ENCODE measurements at regions not wholly inside any gene's neighbourhood (a gene's known extent, or its start where the extent isn't known, plus 50 kb on each side); places are given as distances from the start of the nearest gene placed in this dataset.
"Not testable (repeated sequence)": the region's sequence is repeated elsewhere in the genome, so short reads cannot be mapped to it uniquely, and the experiment has no call there.

GRCh38 chr14:53408175-53408879, 255.2 kb upstream of the DDHD1 start:
- H3K4me3 ChIP-seq (ENCODE audit: low read depth, low read length) = no peak overlapping the region
- H3K36me3 ChIP-seq (ENCODE audit: insufficient read depth) = no peaks in the 10 kb centered on the region
- WGBS = 98% methylated on average over 2 of the region's 2 CpGs
- no peak overlapping the region for H3K27ac ChIP-seq (ENCODE audit: low read depth)
- no peaks in the 10 kb centered on the region for H3K4me1 ChIP-seq (ENCODE audit: insufficient read depth)
- no peak for DNase-seq (ENCODE audit: extremely low spot score)

GRCh38 chr14:53406519-53406918, 253.4 kb upstream of the DDHD1 start:
- Histone ChIP-seq H3K36me3 (ENCODE audit: insufficient read depth) (no peaks in the 10 kb centered on the region), H3K27ac (ENCODE audit: low read depth) (no peak overlapping the region), H3K4me3 (ENCODE audit: low read depth, low read length) (no peak overlapping the region), H3K4me1 (ENCODE audit: insufficient read depth) (no peaks in the 10 kb centered on the region)
- 89% methylated on average over 1 of the region's 1 CpG for WGBS
- DNase-seq (ENCODE audit: extremely low spot score) = no peak

DNA sequence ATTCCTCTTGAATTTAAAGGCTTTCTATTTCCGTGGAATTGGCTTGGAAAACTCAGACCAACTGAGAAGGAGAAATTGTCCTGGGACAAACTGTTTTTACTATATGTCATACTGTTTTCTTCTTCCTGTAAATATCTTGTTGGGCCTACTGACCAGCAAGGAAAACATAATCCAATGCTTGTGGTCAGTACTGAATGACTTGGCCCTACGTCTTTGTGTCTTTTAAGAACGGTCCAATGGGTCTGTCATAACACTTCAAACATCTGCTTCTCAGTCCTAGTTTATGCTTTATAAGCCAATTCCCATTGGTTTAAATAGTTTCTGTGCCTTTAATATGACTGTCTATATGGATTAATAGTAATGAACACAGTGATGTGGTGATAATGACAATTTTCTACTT, 248.5 kb upstream of the DDHD1 start:
- WGBS = 63% methylated on average over 3 of the region's 3 CpGs
- no peak for DNase-seq (ENCODE audit: extremely low spot score)
- Histone ChIP-seq H3K36me3 (ENCODE audit: insufficient read depth) (no peaks in the 10 kb centered on the region), H3K4me1 (ENCODE audit: insufficient read depth) (no peaks in the 10 kb centered on the region), H3K27ac (ENCODE audit: low read depth) (no peak overlapping the region), H3K4me3 (ENCODE audit: low read depth, low read length) (no peak overlapping the region)

DNA sequence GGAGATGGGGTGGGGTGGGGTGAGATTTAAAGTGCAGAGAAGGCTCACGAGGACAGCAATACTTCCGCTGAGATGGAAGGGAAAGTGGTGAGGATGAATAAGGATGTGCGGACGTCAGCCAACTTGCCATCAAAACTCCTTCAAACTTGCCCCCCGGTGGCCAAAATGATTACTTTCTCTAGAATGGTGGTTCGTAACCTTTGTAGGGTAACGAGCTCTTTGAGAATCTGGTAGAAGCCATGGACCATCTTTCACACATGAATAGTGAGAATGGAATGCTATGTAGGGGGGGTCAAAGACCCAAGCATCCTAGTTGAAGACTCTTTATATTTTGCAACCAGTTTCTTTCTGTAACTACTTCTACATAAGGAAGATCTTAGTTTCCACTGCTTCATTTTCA, 245.9 kb upstream of the DDHD1 start:
- no peaks in the 10 kb centered on the region for H3K36me3 ChIP-seq (ENCODE audit: insufficient read depth)
- no peak for DNase-seq (ENCODE audit: extremely low spot score)
- H3K4me1 ChIP-seq (ENCODE audit: insufficient read depth) = no peaks in the 10 kb centered on the region
- no peak overlapping the region for H3K4me3 ChIP-seq (ENCODE audit: low read depth, low read length)
- H3K27ac ChIP-seq (ENCODE audit: low read depth) = no peak overlapping the region
- WGBS = 68% methylated on average over 7 of the region's 7 CpGs

DNA sequence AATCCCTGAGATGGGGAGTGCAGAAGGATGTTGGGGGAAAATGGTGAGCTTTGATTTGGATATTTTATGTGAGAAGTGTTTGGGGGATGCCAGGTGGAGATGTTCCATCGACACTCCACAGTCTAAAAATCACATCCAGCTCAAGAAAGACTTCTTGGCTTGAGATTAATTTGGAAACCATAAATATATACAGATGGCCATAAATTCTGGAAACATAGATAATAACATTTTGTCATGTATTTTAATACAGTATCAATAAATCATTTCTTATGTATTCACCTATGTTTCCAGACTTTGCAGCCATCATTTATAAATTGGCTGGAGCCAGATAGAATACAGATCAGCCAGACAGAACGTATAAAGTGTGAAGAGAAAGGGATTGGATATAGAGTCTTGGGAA, 245.5 kb upstream of the DDHD1 start:
- no peak overlapping the region for H3K27ac ChIP-seq (ENCODE audit: low read depth)
- H3K36me3 ChIP-seq (ENCODE audit: insufficient read depth) = no peaks in the 10 kb centered on the region
- H3K4me1 ChIP-seq (ENCODE audit: insufficient read depth) = no peaks in the 10 kb centered on the region
- 79% methylated on average over 2 of the region's 2 CpGs for WGBS
- no peak overlapping the region for H3K4me3 ChIP-seq (ENCODE audit: low read depth, low read length)
- no peak for DNase-seq (ENCODE audit: extremely low spot score)

DNA sequence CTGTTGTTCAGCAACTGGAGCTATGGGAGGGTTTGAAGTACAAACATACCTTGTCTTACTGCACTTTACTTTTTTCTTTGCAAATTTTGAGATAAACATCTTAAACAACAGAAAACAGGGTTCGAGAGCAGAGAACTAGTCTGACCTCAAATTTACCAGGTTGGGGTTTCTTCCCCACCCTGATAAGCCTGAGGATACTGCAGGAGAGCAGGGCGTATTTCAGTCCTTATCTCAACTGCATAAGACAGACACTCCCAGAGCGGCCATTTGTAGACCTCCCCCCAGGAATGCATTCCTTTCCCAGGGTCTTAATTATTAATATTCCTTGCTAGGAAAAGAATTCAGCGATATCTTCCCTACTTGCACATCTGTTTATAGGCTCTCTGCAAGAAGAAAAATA, 242.1 kb upstream of the DDHD1 start:
- not testable (repeated sequence) for DNase-seq (ENCODE audit: extremely low spot score); H3K4me3 ChIP-seq (ENCODE audit: low read depth, low read length); H3K36me3 ChIP-seq (ENCODE audit: insufficient read depth); H3K4me1 ChIP-seq (ENCODE audit: insufficient read depth); H3K27ac ChIP-seq (ENCODE audit: low read depth)
- 95% methylated on average over 4 of the region's 4 CpGs for WGBS

GRCh38 chr14:53391631-53392285, 238.6 kb upstream of the DDHD1 start:
- Histone ChIP-seq H3K4me1 (ENCODE audit: insufficient read depth) (no peaks in the 10 kb centered on the region), H3K4me3 (ENCODE audit: low read depth, low read length) (no peak overlapping the region), H3K27ac (ENCODE audit: low read depth) (no peak overlapping the region), H3K36me3 (ENCODE audit: insufficient read depth) (no peaks in the 10 kb centered on the region)
- 91% methylated on average over 4 of the region's 4 CpGs for WGBS
- no peak for DNase-seq (ENCODE audit: extremely low spot score)

- H3K4me3 ChIP-seq (ENCODE audit: low read depth, low read length) = no peak overlapping the region
- DNase-seq (ENCODE audit: extremely low spot score) = no peak
- H3K4me1 ChIP-seq (ENCODE audit: insufficient read depth) = no peaks in the 10 kb centered on the region
- H3K27ac ChIP-seq (ENCODE audit: low read depth) = no peak overlapping the region
- no peaks in the 10 kb centered on the region for H3K36me3 ChIP-seq (ENCODE audit: insufficient read depth)
- 85% methylated on average over 2 of the region's 2 CpGs for WGBS
These were observed 238.0 kb upstream of the DDHD1 start for GRCh38 chr14:53391156-53391555.

DNA sequence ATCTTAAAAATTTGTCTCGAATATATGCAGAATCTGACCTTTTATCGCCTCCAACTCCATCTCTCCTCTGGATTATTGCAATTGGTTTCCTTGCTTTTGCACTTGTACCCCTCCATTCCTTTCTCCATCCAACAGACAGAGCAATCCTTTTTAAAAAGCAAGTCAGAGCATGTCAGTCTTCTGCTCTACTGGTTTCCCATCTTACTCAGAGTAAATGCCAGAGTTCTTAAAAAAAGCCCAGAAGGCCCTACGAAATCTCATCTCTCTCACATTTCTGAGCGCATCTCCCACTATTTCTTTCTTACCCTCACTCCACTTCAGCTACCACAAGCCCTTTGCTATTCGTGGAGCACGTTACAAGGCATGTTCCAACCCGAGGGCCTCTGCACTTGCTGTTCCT, 236.9 kb upstream of the DDHD1 start:
- no peak overlapping the region for H3K4me3 ChIP-seq (ENCODE audit: low read depth, low read length)
- 92% methylated on average over 7 of the region's 7 CpGs for WGBS
- no peak for DNase-seq (ENCODE audit: extremely low spot score)

DNA sequence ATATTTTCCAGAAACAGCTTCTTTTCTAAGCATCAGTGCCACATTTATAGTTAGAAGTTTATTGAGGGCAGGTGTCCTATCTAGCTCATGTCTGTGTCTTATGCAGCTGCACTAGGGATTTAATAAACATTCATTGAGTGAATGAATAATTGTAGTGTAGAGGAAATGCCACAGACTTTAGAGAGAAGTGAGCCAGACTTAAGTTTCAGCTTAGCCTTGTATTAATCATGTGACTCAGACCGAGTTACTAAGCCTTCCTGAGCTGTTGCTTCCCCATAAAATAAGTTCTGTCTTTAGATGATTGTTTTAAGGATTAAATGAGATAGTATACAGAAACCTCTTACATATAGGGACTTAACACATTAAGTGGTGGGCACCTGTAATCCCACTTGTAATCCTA, 236.1 kb upstream of the DDHD1 start:
- 78% methylated on average over 1 of the region's 1 CpG for WGBS

More for the DNA sequence above, 236.9 kb upstream of the DDHD1 start:
- Histone ChIP-seq H3K4me1 (ENCODE audit: insufficient read depth) (no peaks in the 10 kb centered on the region), H3K27ac (ENCODE audit: low read depth) (no peak overlapping the region), H3K36me3 (ENCODE audit: insufficient read depth) (no peaks in the 10 kb centered on the region)

DNA sequence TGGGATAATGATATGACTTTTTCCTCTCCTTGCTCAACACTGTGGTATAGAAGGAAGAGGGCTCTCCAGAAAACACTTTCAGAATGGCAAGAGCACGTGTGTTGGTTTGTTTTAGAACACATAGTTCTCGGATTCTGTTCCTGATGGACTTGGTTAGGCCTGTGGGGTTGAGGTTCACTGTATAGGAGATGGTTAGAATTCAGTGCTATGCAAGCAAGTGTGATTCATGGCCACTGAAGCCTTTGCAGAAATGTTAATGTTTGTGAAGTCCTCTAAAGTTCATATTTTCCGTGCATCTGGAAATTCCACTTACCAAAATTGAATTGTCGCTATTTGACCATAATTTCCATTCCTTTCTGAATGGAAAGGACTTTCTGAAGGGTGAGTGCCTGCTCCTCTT, 233.2 kb upstream of the DDHD1 start:
- WGBS = 99% methylated on average over 4 of the region's 4 CpGs
- Histone ChIP-seq H3K4me3 (ENCODE audit: low read depth, low read length) (no peak overlapping the region), H3K36me3 (ENCODE audit: insufficient read depth) (no peaks in the 10 kb centered on the region), H3K27ac (ENCODE audit: low read depth) (no peak overlapping the region), H3K4me1 (ENCODE audit: insufficient read depth) (no peaks in the 10 kb centered on the region)
- DNase-seq (ENCODE audit: extremely low spot score) = no peak

More for the DNA sequence above, 236.1 kb upstream of the DDHD1 start:
- no peaks in the 10 kb centered on the region for H3K4me1 ChIP-seq (ENCODE audit: insufficient read depth)
- no peaks in the 10 kb centered on the region for H3K36me3 ChIP-seq (ENCODE audit: insufficient read depth)
- no peak overlapping the region for H3K27ac ChIP-seq (ENCODE audit: low read depth)
- DNase-seq (ENCODE audit: extremely low spot score) = no peak
- H3K4me3 ChIP-seq (ENCODE audit: low read depth, low read length) = no peak overlapping the region

DNA sequence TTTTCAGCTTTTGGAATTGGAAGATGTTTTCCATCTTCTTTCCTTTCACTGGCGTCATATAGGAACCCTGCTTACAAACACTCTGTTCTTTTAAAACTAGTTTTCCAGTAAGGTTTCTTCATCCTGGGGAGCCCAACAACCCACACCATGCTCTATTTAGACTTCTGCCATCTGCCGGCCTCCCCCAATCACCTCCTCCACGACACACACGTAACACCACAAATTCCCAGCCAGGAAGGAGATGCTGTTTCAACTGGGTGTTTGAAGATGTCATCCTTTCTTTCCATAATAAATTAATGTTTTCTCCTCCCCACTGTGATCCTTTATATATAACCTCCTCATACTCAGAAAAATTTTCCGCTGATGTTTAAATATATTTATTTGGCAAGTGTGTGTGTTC, 231.4 kb upstream of the DDHD1 start:
- WGBS = 89% methylated on average over 5 of the region's 5 CpGs
- Histone ChIP-seq H3K4me1 (ENCODE audit: insufficient read depth) (no peaks in the 10 kb centered on the region), H3K36me3 (ENCODE audit: insufficient read depth) (no peaks in the 10 kb centered on the region), H3K27ac (ENCODE audit: low read depth) (no peak overlapping the region), H3K4me3 (ENCODE audit: low read depth, low read length) (no peak overlapping the region)
- DNase-seq (ENCODE audit: extremely low spot score) = no peak

DNA sequence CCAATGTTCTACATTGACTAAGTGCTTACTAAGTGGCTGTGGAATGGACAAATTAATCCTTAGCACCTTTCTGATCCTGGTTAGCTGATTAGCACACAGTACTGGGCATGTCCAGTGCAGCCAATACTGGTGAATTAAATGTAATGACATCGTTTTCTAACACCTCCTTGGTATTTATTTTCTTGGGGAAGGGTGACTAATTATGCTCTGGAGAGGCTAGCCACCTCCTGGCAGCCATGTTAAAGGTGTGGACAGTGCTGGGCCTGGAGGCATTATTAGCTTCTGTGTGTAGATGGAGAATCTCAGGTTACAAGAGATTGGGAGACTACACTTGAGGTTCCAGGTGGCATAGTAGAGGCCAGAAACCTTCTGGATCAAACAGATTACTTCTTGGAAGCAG, 230.9 kb upstream of the DDHD1 start:
- Histone ChIP-seq H3K36me3 (ENCODE audit: insufficient read depth) (no peaks in the 10 kb centered on the region), H3K4me1 (ENCODE audit: insufficient read depth) (no peaks in the 10 kb centered on the region), H3K27ac (ENCODE audit: low read depth) (no peak overlapping the region), H3K4me3 (ENCODE audit: low read depth, low read length) (no peak overlapping the region)
- WGBS = 88% methylated on average over 1 of the region's 1 CpG
- no peak for DNase-seq (ENCODE audit: extremely low spot score)

DNA sequence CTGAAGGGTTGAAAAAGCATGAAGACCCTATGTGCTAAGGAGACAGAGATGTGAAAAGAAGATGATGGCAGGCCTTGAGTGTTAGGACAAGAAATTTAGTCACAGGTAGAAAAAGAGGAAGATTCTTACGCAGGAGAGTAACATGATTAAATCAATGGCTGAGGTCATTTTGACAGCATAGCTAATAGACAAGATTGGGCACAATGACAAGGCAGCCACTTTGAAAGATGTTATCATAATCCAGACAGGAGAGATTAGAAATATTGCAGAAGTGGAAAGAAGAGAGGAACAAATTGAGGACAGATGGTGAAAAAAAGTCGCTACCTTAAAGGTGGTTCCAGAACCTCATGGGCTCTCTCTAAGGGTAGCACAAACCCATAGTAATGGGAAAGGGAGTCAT, 228.8 kb upstream of the DDHD1 start:
- Histone ChIP-seq H3K36me3 (ENCODE audit: insufficient read depth) (no peaks in the 10 kb centered on the region), H3K27ac (ENCODE audit: low read depth) (no peak overlapping the region), H3K4me3 (ENCODE audit: low read depth, low read length) (no peak overlapping the region), H3K4me1 (ENCODE audit: insufficient read depth) (no peaks in the 10 kb centered on the region)
- no peak for DNase-seq (ENCODE audit: extremely low spot score)
- WGBS = 96% methylated on average over 2 of the region's 2 CpGs

All from urinary bladder (tissue), 3 donors.